Glutamatergic neuron (in vitro differentiated cells): ENCODE measurements at regions not wholly inside any gene's neighbourhood (a gene's known extent, or its start where the extent isn't known, plus 50 kb on each side); places are given as distances from the start of the nearest gene placed in this dataset.

Source experiments
- DNase-seq: peaks from one replicate; pipeline ENCODE4 v3.0.0; 2022
- H3K27ac Mint-ChIP-seq: one replicate; pipeline ENCODE4 v1.8.0; 2020; ENCODE audit warnings: mild to moderate bottlenecking, mixed read lengths, inconsistent platforms; ENCODE audit not compliant: unreplicated experiment
- H3K27me3 Mint-ChIP-seq: one replicate; pipeline ENCODE4 v1.8.0; 2020; ENCODE audit warnings: mild to moderate bottlenecking, moderate library complexity, mixed read lengths, inconsistent platforms; ENCODE audit not compliant: unreplicated experiment
- H3K36me3 Mint-ChIP-seq: one replicate; pipeline ENCODE4 v1.8.0; 2020; ENCODE audit warnings: mild to moderate bottlenecking, mixed read lengths, inconsistent platforms; ENCODE audit not compliant: unreplicated experiment
- H3K4me1 Mint-ChIP-seq: one replicate; pipeline ENCODE4 v1.8.0; 2020; ENCODE audit warnings: mild to moderate bottlenecking, low read depth, mixed read lengths, inconsistent platforms; ENCODE audit not compliant: unreplicated experiment
- H3K4me3 Mint-ChIP-seq: one replicate; pipeline ENCODE4 v1.8.0; 2020; ENCODE audit warnings: mild to moderate bottlenecking, mixed read lengths, inconsistent platforms; ENCODE audit not compliant: unreplicated experiment
- H3K9me3 Mint-ChIP-seq: one replicate; pipeline ENCODE4 v1.8.0; 2020; ENCODE audit warnings: mild to moderate bottlenecking, moderate library complexity, mixed read lengths, inconsistent platforms; ENCODE audit not compliant: unreplicated experiment
- CTCF ChIP-seq: fragments of 200-600 bp; sonication (generic); IDR thresholded peaks from one replicate; pipeline ENCODE4 v1.5.0; 2021; ENCODE audit not compliant: partially characterized antibody, unreplicated experiment

GRCh38 chr16:9680019-9680655 lies 502.1 kb downstream of the GRIN2A start:
- H3K27ac Mint-ChIP-seq: no peak overlapping the region

GRCh38 chr16:9680968-9681367 lies 501.3 kb downstream of the GRIN2A start:
- no peaks in the 10 kb centered on the region for H3K4me1 Mint-ChIP-seq
- H3K9me3 Mint-ChIP-seq: peaks cover 2% of the 10 kb centered on the region
- no peak for DNase-seq
- no peak for TF ChIP-seq CTCF
- H3K27ac Mint-ChIP-seq: no peak overlapping the region
- no peak overlapping the region for H3K4me3 Mint-ChIP-seq
- H3K36me3 Mint-ChIP-seq: peaks cover 9% of the 10 kb centered on the region
- peaks cover 5% of the 10 kb centered on the region for H3K27me3 Mint-ChIP-seq

More at GRCh38 chr16:9680019-9680655, 502.1 kb downstream of the GRIN2A start:
- Mint-ChIP-seq H3K4me1 (no peaks in the 10 kb centered on the region), H3K4me3 (no peak overlapping the region), H3K36me3 (peaks cover 9% of the 10 kb centered on the region), H3K27me3 (peaks cover 5% of the 10 kb centered on the region), H3K9me3 (peaks cover 2% of the 10 kb centered on the region)
- no peak for TF ChIP-seq CTCF
- no peak for DNase-seq

GRCh38 chr16:9681508-9681907 lies 500.7 kb downstream of the GRIN2A start:
- TF ChIP-seq CTCF: no peak
- Mint-ChIP-seq H3K36me3 (peaks cover 9% of the 10 kb centered on the region), H3K9me3 (peaks cover 2% of the 10 kb centered on the region), H3K27ac (no peak overlapping the region), H3K4me1 (no peaks in the 10 kb centered on the region), H3K4me3 (no peak overlapping the region), H3K27me3 (peaks cover 3% of the 10 kb centered on the region)
- DNase-seq: no peak

GRCh38 chr16:9682320-9682719 lies 499.9 kb downstream of the GRIN2A start:
- H3K27me3 Mint-ChIP-seq: peaks cover 3% of the 10 kb centered on the region
- peaks cover 2% of the 10 kb centered on the region for H3K9me3 Mint-ChIP-seq
- H3K4me1 Mint-ChIP-seq: no peaks in the 10 kb centered on the region
- H3K36me3 Mint-ChIP-seq: peaks cover 9% of the 10 kb centered on the region
- TF ChIP-seq CTCF: no peak
- no peak overlapping the region for H3K4me3 Mint-ChIP-seq
- no peak for DNase-seq
- H3K27ac Mint-ChIP-seq: no peak overlapping the region

GRCh38 chr16:9683677-9684076 lies 498.6 kb downstream of the GRIN2A start:
- H3K4me1 Mint-ChIP-seq: no peaks in the 10 kb centered on the region
- H3K27me3 Mint-ChIP-seq: peaks cover 3% of the 10 kb centered on the region
- no peak overlapping the region for H3K27ac Mint-ChIP-seq
- DNase-seq: no peak
- H3K36me3 Mint-ChIP-seq: peaks cover 9% of the 10 kb centered on the region
- H3K9me3 Mint-ChIP-seq: peaks cover 2% of the 10 kb centered on the region
- TF ChIP-seq CTCF: no peak
- no peak overlapping the region for H3K4me3 Mint-ChIP-seq
